Astrocyte of the cerebellum (primary cell): ENCODE measurements at regions not wholly inside any gene's neighbourhood (a gene's known extent, or its start where the extent isn't known, plus 50 kb on each side); places are given as distances from the start of the nearest gene placed in this dataset.

Experiments used
- DNase-seq: peaks from one replicate; pipeline ENCODE4 v3.0.0-alpha.2; 2011; ENCODE audit warnings: low read depth
- H3K4me3 ChIP-seq: 2 replicates; pipeline ENCODE4 v1.5.1; 2011; ENCODE audit warnings: mild to moderate bottlenecking, low read depth, low read length, moderate library complexity
- CTCF ChIP-seq: IDR thresholded peaks from 2 replicates; pipeline ENCODE4 v1.5.1; 2012; ENCODE audit warnings: low read length, low read depth, moderate library complexity, mild to moderate bottlenecking; ENCODE audit errors: missing control alignments
- in situ Hi-C: cut with HindIII; loops from 2 replicates; pipeline ENCODE4 v1.10.0; 2017; ENCODE audit warnings: low sequenced_read_pairs

- H3K4me3 ChIP-seq = no peak overlapping the region
- DNase-seq = peak; percentile 84
- in situ Hi-C loops = no loop called here
- TF ChIP-seq CTCF = no peak
Observed at GRCh38 chr14:65251213-65251612, 148.9 kb upstream of the MAX start.

GRCh38 chr14:65252482-65253255, 150.4 kb upstream of the MAX start:
- in situ Hi-C loops = no loop called here
- no peak for DNase-seq
- H3K4me3 ChIP-seq = no peak overlapping the region
- TF ChIP-seq CTCF = no peak

GRCh38 chr14:65255029-65255545, 152.8 kb upstream of the MAX start:
- TF ChIP-seq CTCF = no peak
- H3K4me3 ChIP-seq = no peak overlapping the region
- DNase-seq = no peak
- in situ Hi-C loops = no loop called here

- no peak for TF ChIP-seq CTCF
- H3K4me3 ChIP-seq = no peak overlapping the region
- no peak for DNase-seq
- in situ Hi-C loops = no loop called here
Observed at GRCh38 chr14:65255583-65256461, 153.5 kb upstream of the MAX start.

- in situ Hi-C loops = no loop called here
- H3K4me3 ChIP-seq = no peak overlapping the region
- DNase-seq = no peak
- no peak for TF ChIP-seq CTCF
Observed at GRCh38 chr14:65256714-65257113, 154.4 kb upstream of the MAX start.

- no peak overlapping the region for H3K4me3 ChIP-seq
- TF ChIP-seq CTCF = no peak
- in situ Hi-C loops = no loop called here
- no peak for DNase-seq
Observed at GRCh38 chr14:65257425-65257824, 155.1 kb upstream of the FUT8 start.
